Neural progenitor cell (in vitro differentiated cells): ENCODE measurements at regions not wholly inside any gene's neighbourhood (a gene's known extent, or its start where the extent isn't known, plus 50 kb on each side); places are given as distances from the start of the nearest gene placed in this dataset.

Experiments
- DNase-seq: peaks from one replicate; pipeline ENCODE4 v3.0.0-alpha.2; 2016; ENCODE audit warnings: low spot score
- H2AFZ ChIP-seq: fragments of 200-600 bp; sonication (generic); replicated peaks from 2 replicates; pipeline ENCODE4 v1.6.1; 2016; ENCODE audit warnings: antibody characterized with exemption
- H3F3A ChIP-seq: fragments of 200-600 bp; sonication (generic); 2 replicates; pipeline ENCODE4 v1.6.1; 2016; ENCODE audit warnings: antibody characterized with exemption, low read depth
- H3K27ac ChIP-seq: fragments of 200-600 bp; sonication (generic); 2 replicates; pipeline ENCODE4 v1.5.1; 2016; ENCODE audit warnings: mild to moderate bottlenecking
- H3K27me3 ChIP-seq: fragments of 200-600 bp; sonication (generic); 2 replicates; pipeline ENCODE4 v1.6.1; 2016; ENCODE audit warnings: mild to moderate bottlenecking, moderate library complexity
- H3K36me3 ChIP-seq: fragments of 200-600 bp; sonication (generic); 2 replicates; pipeline ENCODE4 v1.5.1; 2016
- H3K4me1 ChIP-seq: fragments of 200-600 bp; sonication (generic); 2 replicates; pipeline ENCODE4 v1.6.1; 2016; ENCODE audit warnings: mixed run types
- H3K4me2 ChIP-seq: fragments of 200-600 bp; sonication (generic); 2 replicates; pipeline ENCODE4 v1.6.1; 2016
- H3K4me3 ChIP-seq: fragments of 200-600 bp; sonication (generic); 2 replicates; pipeline ENCODE4 v1.5.1; 2016
- H3K79me2 ChIP-seq: fragments of 200-600 bp; sonication (generic); 2 replicates; pipeline ENCODE4 v1.6.1; 2016; ENCODE audit warnings: low read depth
- H3K9ac ChIP-seq: fragments of 200-600 bp; sonication (generic); 2 replicates; pipeline ENCODE4 v1.6.1; 2016
- H3K9me3 ChIP-seq: fragments of 200-600 bp; sonication (generic); 2 replicates; pipeline ENCODE4 v1.5.1; 2016; ENCODE audit warnings: low read depth
- H4K20me1 ChIP-seq: fragments of 200-600 bp; sonication (generic); 2 replicates; pipeline ENCODE4 v1.6.1; 2016; ENCODE audit warnings: low read depth
- H3K27ac Mint-ChIP-seq: 3 replicates; pipeline ENCODE4 v1.8.0; 2021; ENCODE audit warnings: mixed read lengths
- H3K27me3 Mint-ChIP-seq: 2 replicates; pipeline ENCODE4 v1.8.0; 2022; ENCODE audit warnings: low read depth, mild to moderate bottlenecking, inconsistent platforms, moderate library complexity, mixed read lengths; ENCODE audit not compliant: insufficient read depth
- H3K36me3 Mint-ChIP-seq: 3 replicates; pipeline ENCODE4 v1.8.0; 2021; ENCODE audit warnings: mixed read lengths
- H3K4me1 Mint-ChIP-seq: 3 replicates; pipeline ENCODE4 v1.8.0; 2021; ENCODE audit warnings: mixed read lengths
- H3K4me3 Mint-ChIP-seq: 3 replicates; pipeline ENCODE4 v1.8.0; 2021; ENCODE audit warnings: mild to moderate bottlenecking, moderate library complexity, mixed read lengths
- H3K9me3 Mint-ChIP-seq: 3 replicates; pipeline ENCODE4 v1.8.0; 2020; ENCODE audit warnings: mixed read lengths
- CTCF ChIP-seq: fragments of 200-600 bp; sonication (generic); IDR thresholded peaks from 2 replicates; pipeline ENCODE4 v1.5.1; 2017; ENCODE audit warnings: antibody characterized with exemption, mild to moderate bottlenecking
- EZH2 ChIP-seq: fragments of 200-600 bp; sonication (generic); IDR thresholded peaks from 2 replicates; pipeline ENCODE4 v1.6.1; 2017; ENCODE audit warnings: antibody characterized with exemption, mild to moderate bottlenecking, moderate library complexity
- EZH2phosphoT487 ChIP-seq: fragments of 200-600 bp; sonication (generic); IDR thresholded peaks from 2 replicates; pipeline ENCODE4 v1.6.1; 2017; ENCODE audit warnings: antibody characterized with exemption

GRCh38 chr6:92911301-92911700 is 508.1 kb downstream of the EPHA7 start:
- no peaks in the 10 kb centered on the region for H4K20me1 ChIP-seq
- H3K27ac ChIP-seq: no peak overlapping the region
- no peak for DNase-seq
- no peak overlapping the region for H3K9ac ChIP-seq
- Mint-ChIP-seq H3K4me3 (no peak overlapping the region), H3K9me3 (no peaks in the 10 kb centered on the region), H3K4me1 (peaks cover 2% of the 10 kb centered on the region), H3K36me3 (no peaks in the 10 kb centered on the region), H3K27me3 (no peaks in the 10 kb centered on the region), H3K27ac (no peak overlapping the region)
- no peak overlapping the region for H3K4me3 ChIP-seq
- no peak overlapping the region for H2AFZ ChIP-seq
- H3K79me2 ChIP-seq: no peaks in the 10 kb centered on the region
- no peak overlapping the region for H3K4me2 ChIP-seq
- no peaks in the 10 kb centered on the region for H3K36me3 ChIP-seq
- peaks cover 7% of the 10 kb centered on the region for H3F3A ChIP-seq
- H3K4me1 ChIP-seq: peaks cover 7% of the 10 kb centered on the region
- TF ChIP-seq CTCF (no peak), EZH2 (no peak), EZH2phosphoT487 (no peak)
- no peaks in the 10 kb centered on the region for H3K9me3 ChIP-seq
- no peaks in the 10 kb centered on the region for H3K27me3 ChIP-seq

GRCh38 chr6:92910646-92911045 is 508.7 kb downstream of the EPHA7 start:
- H3K27me3 ChIP-seq: no peaks in the 10 kb centered on the region
- H3K36me3 ChIP-seq: no peaks in the 10 kb centered on the region
- no peak overlapping the region for H3K4me3 ChIP-seq
- H3K9me3 Mint-ChIP-seq: no peaks in the 10 kb centered on the region
- H3K36me3 Mint-ChIP-seq: no peaks in the 10 kb centered on the region
- DNase-seq: no peak
- H3K4me1 Mint-ChIP-seq: no peaks in the 10 kb centered on the region
- no peak overlapping the region for H3K4me2 ChIP-seq
- H3K27ac Mint-ChIP-seq: no peak overlapping the region
- H3K9me3 ChIP-seq: no peaks in the 10 kb centered on the region
- H3F3A ChIP-seq: peaks cover under 1% of the 10 kb centered on the region
- H3K4me1 ChIP-seq: peaks cover under 1% of the 10 kb centered on the region
- TF ChIP-seq CTCF (no peak), EZH2 (no peak), EZH2phosphoT487 (no peak)
- no peaks in the 10 kb centered on the region for H3K27me3 Mint-ChIP-seq
- H3K27ac ChIP-seq: no peak overlapping the region
- H3K9ac ChIP-seq: no peak overlapping the region
- no peaks in the 10 kb centered on the region for H4K20me1 ChIP-seq
- no peak overlapping the region for H3K4me3 Mint-ChIP-seq
- H3K79me2 ChIP-seq: no peaks in the 10 kb centered on the region
- H2AFZ ChIP-seq: no peak overlapping the region

- no peaks in the 10 kb centered on the region for H3K27me3 ChIP-seq
- H3K79me2 ChIP-seq: no peaks in the 10 kb centered on the region
- no peaks in the 10 kb centered on the region for H3K36me3 Mint-ChIP-seq
- H3K36me3 ChIP-seq: no peaks in the 10 kb centered on the region
- no peak for DNase-seq
- H3K27ac ChIP-seq: no peak overlapping the region
- no peak overlapping the region for H2AFZ ChIP-seq
- H3K4me2 ChIP-seq: no peak overlapping the region
- H3K9ac ChIP-seq: no peak overlapping the region
- H4K20me1 ChIP-seq: no peaks in the 10 kb centered on the region
- H3K27me3 Mint-ChIP-seq: no peaks in the 10 kb centered on the region
- no peaks in the 10 kb centered on the region for H3K4me1 ChIP-seq
- no peaks in the 10 kb centered on the region for H3K4me1 Mint-ChIP-seq
- no peak overlapping the region for H3K27ac Mint-ChIP-seq
- no peak overlapping the region for H3K4me3 ChIP-seq
- TF ChIP-seq EZH2phosphoT487: no peak
- no peak for TF ChIP-seq CTCF
- no peak for TF ChIP-seq EZH2
- no peaks in the 10 kb centered on the region for H3K9me3 Mint-ChIP-seq
- H3K9me3 ChIP-seq: no peaks in the 10 kb centered on the region
- H3K4me3 Mint-ChIP-seq: no peak overlapping the region
- no peaks in the 10 kb centered on the region for H3F3A ChIP-seq
These were observed 513.0 kb downstream of the EPHA7 start for GRCh38 chr6:92906385-92906784.

GRCh38 chr6:92893741-92894140 is 525.6 kb downstream of the EPHA7 start:
- Histone ChIP-seq H3K4me1 (no peaks in the 10 kb centered on the region), H3K9me3 (no peaks in the 10 kb centered on the region), H3K27me3 (no peaks in the 10 kb centered on the region), H3K27ac (no peak overlapping the region), H3K9ac (no peak overlapping the region), H3K79me2 (no peaks in the 10 kb centered on the region), H2AFZ (no peak overlapping the region), H3K36me3 (no peaks in the 10 kb centered on the region), H3F3A (no peaks in the 10 kb centered on the region), H3K4me3 (no peak overlapping the region), H3K4me2 (no peak overlapping the region), H4K20me1 (no peaks in the 10 kb centered on the region)
- Mint-ChIP-seq H3K27me3 (no peaks in the 10 kb centered on the region), H3K27ac (no peak overlapping the region), H3K4me3 (no peak overlapping the region), H3K4me1 (no peaks in the 10 kb centered on the region), H3K9me3 (no peaks in the 10 kb centered on the region), H3K36me3 (no peaks in the 10 kb centered on the region)
- no peak for TF ChIP-seq EZH2phosphoT487
- no peak for TF ChIP-seq EZH2
- no peak for TF ChIP-seq CTCF
- no peak for DNase-seq
